ENCODE measurements at regions not wholly inside any gene's neighbourhood (a gene's known extent, or its start where the extent isn't known, plus 50 kb on each side); places are given as distances from the start of the nearest gene placed in this dataset.

GRCh38 chr13:74005320-74006157 is 128.7 kb downstream of the KLF12 start:
- Histone ChIP-seq H4K20me1 (ENCODE audit: insufficient read depth, poor library complexity, severe bottlenecking) (no peaks in the 10 kb centered on the region), H3K9me3 (ENCODE audit: low read depth) (no peaks in the 10 kb centered on the region), H3K36me3 (replicated peaks; ENCODE audit: insufficient read depth, low read depth) (no peaks in the 10 kb centered on the region), H3K4me2 (no peak overlapping the region), H3K79me2 (peaks cover 5% of the 10 kb centered on the region), H3K9me2 (replicated peaks; ENCODE audit: insufficient read depth) (no peaks in the 10 kb centered on the region), H3K27ac (no peak overlapping the region), H3K4me3 (no peak overlapping the region), H2AFZ (no peak overlapping the region), H3K4me1 (ENCODE audit: insufficient read depth) (peaks cover 7% of the 10 kb centered on the region), H3K27me3 (no peaks in the 10 kb centered on the region)
- 87% methylated on average over 6 of the region's 6 CpGs for WGBS (ENCODE audit: low lambda C conversion rate, missing lambda C conversion rate)
- no peak for TF ChIP-seq EZH2 (IDR thresholded peaks at IDR 0.05; ENCODE audit: borderline replicate concordance)
- no peak for TF ChIP-seq EZH2phosphoT487 (IDR thresholded peaks at IDR 0.05; ENCODE audit: low read depth, severe bottlenecking, unreplicated experiment)
- no peak for TF ChIP-seq CTCF (IDR thresholded peaks at IDR 0.05; ENCODE audit: poor library complexity)
- no peak for DNase-seq (ENCODE audit: low spot score)

GRCh38 chr13:74004109-74004508 is 130.1 kb downstream of the KLF12 start:
- no peak overlapping the region for H3K4me3 ChIP-seq
- peaks cover 7% of the 10 kb centered on the region for H3K4me1 ChIP-seq (ENCODE audit: insufficient read depth)
- H2AFZ ChIP-seq: no peak overlapping the region
- TF ChIP-seq EZH2 (IDR thresholded peaks at IDR 0.05; ENCODE audit: borderline replicate concordance) (no peak), CTCF (IDR thresholded peaks at IDR 0.05; ENCODE audit: poor library complexity) (no peak), EZH2phosphoT487 (IDR thresholded peaks at IDR 0.05; ENCODE audit: low read depth, severe bottlenecking, unreplicated experiment) (no peak)
- no peaks in the 10 kb centered on the region for H3K36me3 ChIP-seq (replicated peaks; ENCODE audit: insufficient read depth, low read depth)
- H3K9me3 ChIP-seq (ENCODE audit: low read depth): no peaks in the 10 kb centered on the region
- no peaks in the 10 kb centered on the region for H4K20me1 ChIP-seq (ENCODE audit: insufficient read depth, poor library complexity, severe bottlenecking)
- H3K27ac ChIP-seq: no peak overlapping the region
- peaks cover 2% of the 10 kb centered on the region for H3K79me2 ChIP-seq
- no peaks in the 10 kb centered on the region for H3K27me3 ChIP-seq
- WGBS (ENCODE audit: low lambda C conversion rate, missing lambda C conversion rate): 75% methylated on average over 2 of the region's 2 CpGs
- DNase-seq (ENCODE audit: low spot score): no peak
- H3K4me2 ChIP-seq: no peak overlapping the region
- H3K9me2 ChIP-seq (replicated peaks; ENCODE audit: insufficient read depth): no peaks in the 10 kb centered on the region

GRCh38 chr13:74003374-74003773 is 130.8 kb downstream of the KLF12 start:
- Histone ChIP-seq H3K36me3 (replicated peaks; ENCODE audit: insufficient read depth, low read depth) (no peaks in the 10 kb centered on the region), H3K9me2 (replicated peaks; ENCODE audit: insufficient read depth) (no peaks in the 10 kb centered on the region), H3K4me1 (ENCODE audit: insufficient read depth) (no peaks in the 10 kb centered on the region), H3K9me3 (ENCODE audit: low read depth) (no peaks in the 10 kb centered on the region), H3K4me3 (no peak overlapping the region), H3K4me2 (no peak overlapping the region), H3K27ac (no peak overlapping the region), H3K79me2 (peaks cover 2% of the 10 kb centered on the region), H3K27me3 (no peaks in the 10 kb centered on the region), H2AFZ (no peak overlapping the region), H4K20me1 (ENCODE audit: insufficient read depth, poor library complexity, severe bottlenecking) (no peaks in the 10 kb centered on the region)
- 88% methylated on average over 1 of the region's 1 CpG for WGBS (ENCODE audit: low lambda C conversion rate, missing lambda C conversion rate)
- TF ChIP-seq EZH2 (IDR thresholded peaks at IDR 0.05; ENCODE audit: borderline replicate concordance) (no peak), CTCF (IDR thresholded peaks at IDR 0.05; ENCODE audit: poor library complexity) (no peak), EZH2phosphoT487 (IDR thresholded peaks at IDR 0.05; ENCODE audit: low read depth, severe bottlenecking, unreplicated experiment) (no peak)
- DNase-seq (ENCODE audit: low spot score): no peak

Measured in hepatocyte (in vitro differentiated cells).